SK-N-SH (cell line): ENCODE measurements at regions not wholly inside any gene's neighbourhood (a gene's known extent, or its start where the extent isn't known, plus 50 kb on each side); places are given as distances from the start of the nearest gene placed in this dataset.
"Not testable (repeated sequence)": the region's sequence is repeated elsewhere in the genome, so short reads cannot be mapped to it uniquely, and the experiment has no call there.

Experiments used
- CTCF ChIA-PET: fragments of 300-600, 350-600 bp; formaldehyde crosslinking; extraction: SDS; loops from one replicate; lab custom pipeline; 2021; lab: Yijun Ruan, JAX
- POLR2A ChIA-PET: fragments of 350-600 bp; sonication (Branson Sonifier 250); formaldehyde crosslinking; extraction: SDS; loops from one replicate; lab custom pipeline; 2020; ENCODE audit warnings: antibody characterized with exemption, inconsistent platforms; lab: Yijun Ruan, JAX
- DNase-seq: peaks from one replicate; pipeline ENCODE4 v3.0.0; 2012
- H2AFZ ChIP-seq: fragments of 200-600 bp; sonication (generic); 2 replicates; pipeline ENCODE4 v1.8.1; 2016; ENCODE audit warnings: antibody characterized with exemption, mild to moderate bottlenecking, low read depth
- H3F3A ChIP-seq: fragments of 200-600 bp; sonication (generic); replicated peaks from 2 replicates; pipeline ENCODE3; 2016; ENCODE audit warnings: antibody characterized with exemption, mild to moderate bottlenecking; ENCODE audit not compliant: insufficient read depth
- H3K27ac ChIP-seq, 2 experiments: fragments of 200-500 bp in 1 of 2; fragments of 200-600 bp in 1 of 2; sonication (Bioruptor generic) in 1 of 2; sonication (generic), shearing (Covaris generic) in 1 of 2; 2 replicates each; pipeline versions ENCODE4 v1.5.1 to v1.6.1; 2014 to 2016; ENCODE audit warnings: low read depth in 2 of 2, inconsistent platforms in 1 of 2, low read length in 1 of 2, mild to moderate bottlenecking in 1 of 2, mixed read lengths in 1 of 2
- H3K27me3 ChIP-seq: fragments of 200-600 bp; sonication (generic), shearing (Covaris generic); 2 replicates; pipeline ENCODE4 v1.6.1; 2016; ENCODE audit warnings: mixed run types; ENCODE audit not compliant: insufficient read depth
- H3K36me3 ChIP-seq, 2 experiments: fragments of 200-500 bp in 1 of 2; fragments of 200-600 bp in 1 of 2; sonication (Bioruptor generic) in 1 of 2; sonication (generic) in 1 of 2; replicated peaks in 1 of 2; 2 replicates each; pipeline versions ENCODE3 to v1.5.1; 2014 to 2016; ENCODE audit warnings: low read length in 1 of 2, mild to moderate bottlenecking in 1 of 2; ENCODE audit not compliant: insufficient read depth in 2 of 2, control insufficient read depth in 1 of 2
- H3K4me1 ChIP-seq, 2 experiments: fragments of 200-500 bp in 1 of 2; fragments of 200-600 bp in 1 of 2; sonication (Bioruptor generic) in 1 of 2; sonication (generic), shearing (Covaris generic) in 1 of 2; 2 replicates each; pipeline versions ENCODE4 v1.5.1 to v1.6.1; 2014 to 2016; ENCODE audit warnings: low read depth in 1 of 2, low read length in 1 of 2, mixed run types in 1 of 2; ENCODE audit not compliant: insufficient read depth in 2 of 2, control insufficient read depth in 1 of 2
- H3K4me2 ChIP-seq: fragments of 200-600 bp; sonication (generic), shearing (Covaris generic); 2 replicates; pipeline ENCODE4 v1.6.1; 2017; ENCODE audit warnings: mixed run types
- H3K4me3 ChIP-seq, 2 experiments: fragments of 200-500 bp in 1 of 2; fragments of 200-600 bp in 1 of 2; sonication (Bioruptor generic) in 1 of 2; sonication (generic), shearing (Covaris generic) in 1 of 2; 2 replicates each; pipeline versions ENCODE4 v1.5.1 to v1.8.1; 2014 to 2016; ENCODE audit warnings: low read depth in 2 of 2, inconsistent platforms in 1 of 2, low read length in 1 of 2, mild to moderate bottlenecking in 1 of 2, mixed read lengths in 1 of 2, moderate library complexity in 1 of 2
- H3K79me2 ChIP-seq: fragments of 200-600 bp; sonication (generic); 2 replicates; pipeline ENCODE4 v1.8.1; 2017; ENCODE audit warnings: mild to moderate bottlenecking; ENCODE audit not compliant: insufficient read depth
- H3K9ac ChIP-seq: fragments of 200-600 bp; sonication (generic); 2 replicates; pipeline ENCODE4 v1.6.1; 2017; ENCODE audit warnings: mixed run types
- H3K9me2 ChIP-seq: fragments of 200-600 bp; sonication (generic); 2 replicates; pipeline ENCODE4 v1.6.1; 2017; ENCODE audit warnings: mixed run types
- H3K9me3 ChIP-seq: fragments of 200-600 bp; sonication (generic); 2 replicates; pipeline ENCODE4 v1.6.1; 2017; ENCODE audit warnings: mixed run types, mild to moderate bottlenecking, moderate library complexity
- H4K20me1 ChIP-seq: fragments of 200-600 bp; sonication (generic); 2 replicates; pipeline ENCODE4 v1.6.1; 2017; ENCODE audit warnings: mild to moderate bottlenecking, mixed run types; ENCODE audit not compliant: insufficient read depth
- CHD2 ChIP-seq: fragments of 150-350 bp; IDR thresholded peaks from 2 replicates; pipeline ENCODE4 v1.6.1; 2018; ENCODE audit warnings: low read length; ENCODE audit not compliant: partially characterized antibody
- EZH2phosphoT487 ChIP-seq: fragments of 200-600 bp; sonication (generic); IDR thresholded peaks from 2 replicates; pipeline ENCODE4 v1.6.1; 2017; ENCODE audit warnings: low read depth, mixed run types, mild to moderate bottlenecking, antibody characterized with exemption, moderate library complexity, borderline replicate concordance
- FOXJ3 ChIP-seq: sonication (generic); formaldehyde crosslinking; IDR thresholded peaks from 2 replicates; pipeline ENCODE4 v1.5.1; 2020; ENCODE audit warnings: mild to moderate bottlenecking, missing genetic modification reagents
- FOXM1 ChIP-seq: IDR thresholded peaks from 2 replicates; pipeline ENCODE4 v1.4.0; 2012; ENCODE audit warnings: low read depth, mild to moderate bottlenecking
- GATA2 ChIP-seq: sonication (generic); formaldehyde crosslinking; IDR thresholded peaks from 2 replicates; pipeline ENCODE4 v1.5.0; 2020; ENCODE audit warnings: mild to moderate bottlenecking, missing genetic modification reagents
- MXI1 ChIP-seq: IDR thresholded peaks from 2 replicates; pipeline ENCODE4 v1.6.1; 2012; ENCODE audit warnings: mild to moderate bottlenecking, low read depth, low read length, improper control_type of control experiment
- NFIC ChIP-seq: IDR thresholded peaks from 2 replicates; pipeline ENCODE4 v1.4.0; 2012; ENCODE audit warnings: borderline replicate concordance
- NRF1 ChIP-seq: IDR thresholded peaks from 2 replicates; pipeline ENCODE4 v1.6.1; 2012; ENCODE audit warnings: low read depth, mild to moderate bottlenecking, low read length
- POLR2AphosphoS5 ChIP-seq: IDR thresholded peaks from 2 replicates; pipeline ENCODE4 v1.6.1; 2012; ENCODE audit warnings: low read depth, low read length
- RFX5 ChIP-seq: IDR thresholded peaks from 2 replicates; pipeline ENCODE4 v1.6.1; 2012; ENCODE audit warnings: mild to moderate bottlenecking, improper control_type of control experiment, low read length
- SMC3 ChIP-seq: IDR thresholded peaks from 2 replicates; pipeline ENCODE4 v1.6.1; 2012; ENCODE audit warnings: low read depth, low read length, improper control_type of control experiment
- TAF1 ChIP-seq: IDR thresholded peaks from 2 replicates; pipeline ENCODE4 v1.6.1; 2012; ENCODE audit warnings: low read depth, mild to moderate bottlenecking, low read length, moderate library complexity, borderline replicate concordance
- TCF12 ChIP-seq: IDR thresholded peaks from 2 replicates; pipeline ENCODE4 v1.4.0; 2012
- TEAD4 ChIP-seq: IDR thresholded peaks from 2 replicates; pipeline ENCODE4 v1.4.0; 2012; ENCODE audit warnings: mild to moderate bottlenecking, borderline replicate concordance; ENCODE audit not compliant: insufficient read depth
- WGBS: methylation state at CpG from one replicate; pipeline ENCODE4 v1.1.6; 2017; ENCODE audit warnings: low lambda C conversion rate; 5-methylcytosine and 5-hydroxymethylcytosine counted together
- TF ChIP-seq, protein P1 (sequence below): IDR thresholded peaks from 2 replicates; pipeline ENCODE4 v1.4.0; 2012; ENCODE audit warnings: low read depth, borderline replicate concordance

DNA sequence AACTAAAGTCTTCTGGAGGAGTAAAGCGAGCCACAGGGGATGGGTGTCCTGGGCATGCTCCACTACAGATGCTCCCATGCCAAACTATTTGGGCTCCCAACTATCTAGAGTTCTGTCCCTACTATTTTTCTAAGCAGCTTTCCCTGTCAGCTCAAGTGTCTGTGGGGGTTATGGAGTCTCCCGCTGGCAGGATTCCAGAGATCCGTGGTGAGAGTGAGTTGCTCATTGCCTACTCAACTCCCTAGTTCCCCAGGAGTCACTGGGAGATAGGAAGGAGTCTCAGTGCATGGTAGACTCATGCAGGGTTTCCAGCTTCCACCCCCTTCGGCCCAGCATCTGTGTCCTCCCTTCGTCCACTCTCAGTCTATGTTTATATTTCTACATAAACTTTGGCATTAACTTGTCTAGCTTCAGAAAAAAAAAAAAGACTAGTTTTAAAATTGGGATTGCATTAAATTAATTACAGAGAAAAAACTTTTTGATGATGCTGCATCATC lies 55.1 kb upstream of the INPP4B start:
- ChIA-PET POLR2A (no interaction called here), CTCF (no interaction called here)
- H3K27ac ChIP-seq: no peak overlapping the region
- TF ChIP-seq FOXM1: no peak
- no peak for TF ChIP-seq TAF1
- TF ChIP-seq NFIC: no peak
- TF ChIP-seq NRF1: no peak
- TF ChIP-seq MXI1: no peak
- H3K4me1 ChIP-seq: no peaks in the 10 kb centered on the region
- H3K79me2 ChIP-seq: no peaks in the 10 kb centered on the region
- no peaks in the 10 kb centered on the region for H3K36me3 ChIP-seq
- no peak overlapping the region for H3K9ac ChIP-seq
- no peaks in the 10 kb centered on the region for H3K27me3 ChIP-seq
- H2AFZ ChIP-seq: no peak overlapping the region
- no peak overlapping the region for H3K4me3 ChIP-seq
- 34% methylated on average over 5 of the region's 5 CpGs for WGBS
- H3F3A ChIP-seq: no peaks in the 10 kb centered on the region
- no peaks in the 10 kb centered on the region for H3K9me3 ChIP-seq
- DNase-seq: no peak
- no peaks in the 10 kb centered on the region for H3K9me2 ChIP-seq
- no peaks in the 10 kb centered on the region for H4K20me1 ChIP-seq
- H3K4me2 ChIP-seq: no peak overlapping the region

DNA sequence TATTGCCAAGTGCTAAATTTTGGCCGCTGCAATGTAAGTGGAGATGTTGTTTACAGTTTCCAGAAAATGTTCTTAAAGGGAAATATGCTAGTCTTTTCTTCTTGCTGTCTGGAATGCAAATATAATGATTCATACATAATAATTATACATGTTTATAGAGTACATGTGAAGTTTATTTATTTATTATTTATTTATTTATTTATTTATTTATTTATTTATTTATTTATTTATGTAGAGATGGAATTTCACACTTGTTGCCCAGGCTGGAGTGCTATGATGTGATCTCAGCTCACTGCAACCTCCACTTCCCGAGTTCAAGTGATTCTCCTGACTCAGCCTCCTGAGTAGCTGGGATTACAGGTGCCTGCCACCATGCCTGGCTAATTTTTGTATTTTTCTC lies 57.5 kb upstream of the INPP4B start:
- H3F3A ChIP-seq, H3K27me3 ChIP-seq, H3K9me3 ChIP-seq, H2AFZ ChIP-seq, H3K4me1 ChIP-seq, H3K4me2 ChIP-seq, DNase-seq, H3K9me2 ChIP-seq, H3K79me2 ChIP-seq, H3K9ac ChIP-seq, H3K36me3 ChIP-seq, H3K4me3 ChIP-seq, POLR2A ChIA-PET, H4K20me1 ChIP-seq, H3K27ac ChIP-seq: not testable (repeated sequence)
- 34% methylated on average over 2 of the region's 2 CpGs for WGBS
- CTCF ChIA-PET: interaction anchor here (1.0 kb wide), 1 partner anchor 624 kb away, joined by 3 read pairs; no protein-coding TSS in a partner anchor

DNA sequence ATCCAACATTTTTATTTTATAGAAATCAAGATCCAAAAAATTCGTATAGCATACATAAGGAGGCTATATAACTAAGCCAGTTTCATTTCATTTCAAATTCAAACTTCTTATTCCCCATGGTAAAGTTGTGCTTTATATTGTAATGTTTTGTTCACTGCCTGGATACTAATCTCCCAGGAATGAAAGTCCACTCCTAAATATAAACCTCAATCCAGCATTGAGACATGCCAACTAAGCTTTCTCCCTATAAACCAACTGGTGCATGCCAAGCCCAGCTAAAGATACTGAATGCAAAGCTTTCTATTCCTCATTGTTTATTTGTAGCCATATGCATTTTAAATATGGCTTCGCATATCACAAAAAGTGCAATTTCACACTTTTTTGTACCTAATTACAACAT lies 63.8 kb upstream of the INPP4B start:
- H4K20me1 ChIP-seq: no peaks in the 10 kb centered on the region
- H3K36me3 ChIP-seq: no peaks in the 10 kb centered on the region
- H3K4me1 ChIP-seq: no peaks in the 10 kb centered on the region
- H3K9ac ChIP-seq: no peak overlapping the region
- no peaks in the 10 kb centered on the region for H3F3A ChIP-seq
- POLR2A ChIA-PET: no interaction called here
- no peak overlapping the region for H3K27ac ChIP-seq
- DNase-seq: no peak
- H2AFZ ChIP-seq: no peak overlapping the region
- H3K9me2 ChIP-seq: no peaks in the 10 kb centered on the region
- no peak overlapping the region for H3K4me2 ChIP-seq
- H3K9me3 ChIP-seq: no peaks in the 10 kb centered on the region
- H3K27me3 ChIP-seq: no peaks in the 10 kb centered on the region
- TF ChIP-seq SMC3: no peak
- TF ChIP-seq, all 33 proteins: peak for 0
- CTCF ChIA-PET: interaction anchor here (0.9 kb wide), 1 partner anchor 19 kb away, joined by 3 read pairs; no protein-coding TSS in a partner anchor
- WGBS: 36% methylated on average over 2 of the region's 2 CpGs
- no peak overlapping the region for H3K4me3 ChIP-seq
- H3K79me2 ChIP-seq: no peaks in the 10 kb centered on the region

DNA sequence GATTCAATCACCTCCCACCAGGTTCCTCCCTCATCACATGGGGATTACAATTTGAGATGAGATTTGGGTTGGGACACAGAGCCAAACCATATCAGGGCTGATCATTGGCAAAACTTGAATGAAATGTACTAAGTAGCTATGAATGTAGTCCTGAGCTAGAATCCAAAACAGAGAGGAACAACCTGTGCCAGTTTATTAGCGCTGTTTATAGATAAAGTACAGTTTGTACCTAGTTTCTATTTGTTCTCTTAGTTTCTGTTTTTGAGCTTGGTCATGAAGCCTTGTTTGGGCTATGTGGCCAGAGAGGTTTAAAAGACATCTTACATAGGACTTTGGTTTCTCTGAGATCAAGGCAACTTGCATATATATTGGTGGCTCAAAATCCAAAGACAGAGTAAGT lies 66.9 kb upstream of the INPP4B start:
- no peak overlapping the region for H2AFZ ChIP-seq
- no peaks in the 10 kb centered on the region for H3K27me3 ChIP-seq
- H3K27ac ChIP-seq: no peak overlapping the region
- DNase-seq: no peak
- H3K9me3 ChIP-seq: no peaks in the 10 kb centered on the region
- H3K4me2 ChIP-seq: no peak overlapping the region
- H3F3A ChIP-seq: no peaks in the 10 kb centered on the region
- ChIA-PET CTCF (interaction anchor here (1.3 kb wide), 1 partner anchor 9 kb away, joined by 3 read pairs; no protein-coding TSS in a partner anchor), POLR2A (no interaction called here)
- no peaks in the 10 kb centered on the region for H3K9me2 ChIP-seq
- no peak overlapping the region for H3K9ac ChIP-seq
- no peaks in the 10 kb centered on the region for H3K79me2 ChIP-seq
- H3K36me3 ChIP-seq: no peaks in the 10 kb centered on the region
- no peaks in the 10 kb centered on the region for H4K20me1 ChIP-seq
- no peaks in the 10 kb centered on the region for H3K4me1 ChIP-seq
- no peak for TF ChIP-seq CHD2
- TF ChIP-seq SMC3: no peak
- no peak for TF ChIP-seq NFIC
- TF ChIP-seq POLR2AphosphoS5: no peak
- TF ChIP-seq TAF1: no peak
- no peak for TF ChIP-seq EZH2phosphoT487
- TF ChIP-seq TEAD4: no peak
- TF ChIP-seq NRF1: no peak
- no peak for TF ChIP-seq FOXJ3 (CRISPR knock-in tag)
- no peak for TF ChIP-seq FOXM1
- no peak for TF ChIP-seq RFX5
- no peak for TF ChIP-seq TCF12
- TF ChIP-seq, protein P1, sequence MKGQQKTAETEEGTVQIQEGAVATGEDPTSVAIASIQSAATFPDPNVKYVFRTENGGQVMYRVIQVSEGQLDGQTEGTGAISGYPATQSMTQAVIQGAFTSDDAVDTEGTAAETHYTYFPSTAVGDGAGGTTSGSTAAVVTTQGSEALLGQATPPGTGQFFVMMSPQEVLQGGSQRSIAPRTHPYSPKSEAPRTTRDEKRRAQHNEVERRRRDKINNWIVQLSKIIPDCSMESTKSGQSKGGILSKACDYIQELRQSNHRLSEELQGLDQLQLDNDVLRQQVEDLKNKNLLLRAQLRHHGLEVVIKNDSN: no peak
- TF ChIP-seq GATA2 (CRISPR knock-in tag): no peak
- 37% methylated on average over 1 of the region's 1 CpG for WGBS
- no peak overlapping the region for H3K4me3 ChIP-seq
